Left lung (tissue), 4 donors: ENCODE measurements at regions not wholly inside any gene's neighbourhood (a gene's known extent, or its start where the extent isn't known, plus 50 kb on each side); places are given as distances from the start of the nearest gene placed in this dataset.

Experiments used
- ATAC-seq: fragments of 200-7000 bp; cut with Tn5 transposase; one replicate; pipeline ENCODE4 v1.9.1; 2020; ENCODE audit warnings: moderate library complexity
- DNase-seq, 4 donors: peaks; one replicate each; pipeline ENCODE4 v3.0.0-alpha.2; 2013 to 2020
- H3K27ac ChIP-seq, 2 donors: fragments of 200-600 bp; sonication (generic) in 1 of 2; one replicate each; pipeline versions ENCODE4 v1.5.0 to v1.8.0; 2020 to 2021
- H3K27me3 ChIP-seq, 2 donors: fragments of 200-600 bp; sonication (generic) in 1 of 2; one replicate each; pipeline versions ENCODE4 v1.5.0 to v1.8.0; 2020 to 2021
- H3K36me3 ChIP-seq, 2 donors: fragments of 200-600 bp; sonication (generic) in 1 of 2; one replicate each; pipeline versions ENCODE4 v1.5.0 to v1.8.0; 2020 to 2021
- H3K4me1 ChIP-seq, 2 donors: fragments of 200-600 bp; one replicate each; pipeline ENCODE4 v1.8.0; 2021
- H3K4me3 ChIP-seq, 2 donors: fragments of 200-600 bp; sonication (generic) in 1 of 2; one replicate each; pipeline versions ENCODE4 v1.5.0 to v1.8.0; 2020 to 2021; ENCODE audit warnings: mild to moderate bottlenecking in 1 of 2
- H3K9me3 ChIP-seq, 2 donors: fragments of 200-600 bp; sonication (generic) in 1 of 2; one replicate each; pipeline versions ENCODE4 v1.5.0 to v1.8.0; 2020 to 2021
- CTCF ChIP-seq, 2 donors: fragments of 200-600 bp; sonication (generic) in 1 of 2; IDR thresholded peaks; one replicate each; pipeline versions ENCODE4 v1.5.0 to v1.8.0; 2021; ENCODE audit warnings: antibody characterized with exemption in 2 of 2
- intact Hi-C, 2 donors: fragments of 100-400 bp; cut with DNase I; formaldehyde crosslinking; loops; one replicate each; pipeline versions ENCODE4 v1.11.2 to v1.14.2; 2022
- donor health status: DM: no; HTN: yes; CAD: no.
- donor health status: DM: no; HTN: no; CAD: no.

- Histone ChIP-seq H3K9me3 (no peaks in the 10 kb centered on the region), H3K36me3 (no peaks in the 10 kb centered on the region), H3K4me3 (peak overlapping the region; percentile 18 to 39), H3K27ac (peak overlapping the region; percentile 72 to 73), H3K4me1 (peaks cover 0 to 13% of the 10 kb centered on the region in 2 donors), H3K27me3 (no peaks in the 10 kb centered on the region)
- no peak for TF ChIP-seq CTCF (IDR thresholded peaks at IDR 0.05)
- DNase-seq (no peak), ATAC-seq (no peak)
- intact Hi-C loops = loop anchor here in 1 of 2 donors (5.0 kb wide), 1 partner anchor 124 kb away; no protein-coding TSS in a partner anchor
Measured at GRCh38 chr2:64918220-64918886, 70.8 kb upstream of the SLC1A4 start.

- TF ChIP-seq CTCF (IDR thresholded peaks at IDR 0.05) = no peak
- intact Hi-C loops = loop anchor here in 1 of 2 donors (5.0 kb wide), 1 partner anchor 123 kb away; no protein-coding TSS in a partner anchor
- H3K4me1 ChIP-seq = peaks cover 0 to 12% of the 10 kb centered on the region in 2 donors
- no peak overlapping the region for H3K27ac ChIP-seq
- no peak for ATAC-seq
- no peaks in the 10 kb centered on the region for H3K36me3 ChIP-seq
- no peaks in the 10 kb centered on the region for H3K27me3 ChIP-seq
- no peak for DNase-seq
- H3K4me3 ChIP-seq = no peak overlapping the region
- no peaks in the 10 kb centered on the region for H3K9me3 ChIP-seq
Measured at GRCh38 chr2:64919261-64919660, 69.9 kb upstream of the SLC1A4 start.

DNA sequence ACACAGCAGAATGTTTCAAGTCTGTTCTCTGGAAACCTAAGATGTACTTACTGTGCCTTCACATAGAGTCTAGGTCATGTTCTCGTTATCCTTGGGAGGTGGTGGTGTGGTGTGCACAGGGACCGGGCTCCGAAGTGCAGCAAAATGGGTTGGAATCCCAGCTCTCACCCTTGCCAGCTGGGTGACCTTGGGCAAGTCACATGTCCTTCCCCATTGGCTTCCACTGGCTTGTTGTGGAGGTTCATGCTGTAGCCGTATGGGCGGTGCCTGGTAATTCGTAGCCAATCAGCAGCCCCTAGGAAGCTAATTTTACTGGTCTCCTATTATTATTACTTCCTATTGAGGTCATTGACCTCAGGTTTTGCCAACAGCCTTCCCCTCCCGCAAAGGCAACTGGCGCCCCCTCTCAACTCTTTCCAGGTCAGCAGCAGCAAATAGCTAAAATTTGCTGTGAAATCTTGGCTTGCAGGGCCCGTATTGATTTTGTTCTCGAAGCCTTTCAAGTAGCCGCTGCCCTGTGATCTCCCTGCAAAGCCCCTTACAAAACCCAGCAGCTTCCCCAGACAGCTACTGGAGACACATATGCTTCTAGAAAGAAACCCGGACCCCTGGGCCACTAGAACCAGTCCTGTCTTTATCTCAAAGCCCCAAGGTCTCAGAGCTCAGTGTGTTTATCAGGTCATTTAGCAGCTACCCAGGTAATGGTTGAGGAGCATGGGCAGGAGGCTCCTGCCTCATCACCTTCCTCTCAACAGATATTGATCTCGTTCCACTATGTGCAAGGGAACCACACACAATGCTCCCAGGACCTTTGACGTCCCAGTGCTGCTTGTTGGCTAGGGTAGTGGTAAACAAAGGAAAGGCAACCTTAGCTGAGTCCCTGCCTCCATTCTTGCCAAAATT is 66.5 kb upstream of the SLC1A4 start:
- no peak overlapping the region for H3K27ac ChIP-seq
- H3K4me1 ChIP-seq = peaks cover 0 to 11% of the 10 kb centered on the region in 2 donors
- DNase-seq (no peak), ATAC-seq (no peak)
- no peak overlapping the region for H3K4me3 ChIP-seq
- intact Hi-C loops = no loop called here
- no peak for TF ChIP-seq CTCF (IDR thresholded peaks at IDR 0.05)
- peaks cover 0 to 5% of the 10 kb centered on the region in 2 donors for H3K9me3 ChIP-seq
- H3K36me3 ChIP-seq = no peaks in the 10 kb centered on the region
- H3K27me3 ChIP-seq = no peaks in the 10 kb centered on the region

DNA sequence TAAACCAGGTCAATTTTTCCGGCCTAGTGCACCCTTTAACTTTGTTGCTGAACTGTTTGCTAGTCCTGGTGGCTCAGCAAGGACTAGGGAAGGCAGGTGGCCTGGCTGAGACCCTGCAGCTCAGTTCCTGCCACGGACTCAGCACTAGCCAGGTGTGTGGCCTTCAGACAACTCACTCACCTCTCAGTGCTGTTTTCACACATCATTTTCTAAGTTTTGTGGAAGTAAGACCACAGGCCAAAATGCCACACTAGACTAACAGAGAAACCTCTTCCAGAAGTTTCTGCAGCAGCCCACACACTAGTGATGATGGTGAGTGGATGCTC is 65.9 kb upstream of the SLC1A4 start:
- H3K27ac ChIP-seq = no peak overlapping the region
- no peaks in the 10 kb centered on the region for H3K27me3 ChIP-seq
- no peak overlapping the region for H3K4me3 ChIP-seq
- H3K4me1 ChIP-seq = peaks cover 0 to 5% of the 10 kb centered on the region in 2 donors
- DNase-seq (no peak), ATAC-seq (no peak)
- H3K36me3 ChIP-seq = no peaks in the 10 kb centered on the region
- intact Hi-C loops = no loop called here
- peaks cover 0 to 5% of the 10 kb centered on the region in 2 donors for H3K9me3 ChIP-seq
- no peak for TF ChIP-seq CTCF (IDR thresholded peaks at IDR 0.05)
